Gastrocnemius medialis (tissue), 4 donors: ENCODE measurements at regions not wholly inside any gene's neighbourhood (a gene's known extent, or its start where the extent isn't known, plus 50 kb on each side); places are given as distances from the start of the nearest gene placed in this dataset.

Source experiments
- ATAC-seq, 2 donors: fragments of 150-250 bp; one replicate each; pipeline ENCODE4 v1.9.1; 2016
- DNase-seq, 2 donors: peaks; one replicate each; pipeline ENCODE4 v3.0.0-alpha.2; 2019
- H3K27ac ChIP-seq, 4 donors: fragments of 200-600 bp; sonication (generic); 1 replicate in 1 of 4; 2 replicates in 3 of 4; pipeline ENCODE4 v1.5.1; 2016 to 2018; ENCODE audit warnings: mild to moderate bottlenecking in 2 of 4, moderate library complexity in 1 of 4
- H3K27me3 ChIP-seq, 3 donors: fragments of 200-600 bp; sonication (generic) in 2 of 3; 1 replicate in 1 of 3; 2 replicates in 2 of 3; pipeline versions ENCODE4 v1.5.1 to v1.6.0; 2016 to 2019; ENCODE audit warnings: mild to moderate bottlenecking in 1 of 3, moderate library complexity in 1 of 3
- H3K36me3 ChIP-seq, 2 donors: fragments of 200-600 bp; sonication (generic) in 1 of 2; one replicate each; pipeline ENCODE4 v1.5.1; 2017 to 2018
- H3K4me1 ChIP-seq, 2 donors: fragments of 200-600 bp; sonication (generic) in 1 of 2; one replicate each; pipeline ENCODE4 v1.5.1; 2016 to 2017; ENCODE audit warnings: mild to moderate bottlenecking in 2 of 2
- H3K4me3 ChIP-seq, 4 donors: fragments of 200-600 bp; sonication (generic) in 3 of 4; 1 replicate in 1 of 4; 2 replicates in 3 of 4; pipeline ENCODE4 v1.5.1; 2016 to 2019; ENCODE audit warnings: mild to moderate bottlenecking in 2 of 4
- H3K9me3 ChIP-seq, 3 donors: fragments of 200-600 bp; sonication (generic) in 2 of 3; 1 replicate in 1 of 3; 2 replicates in 2 of 3; pipeline ENCODE4 v1.5.1; 2016 to 2019
- POLR2A ChIP-seq, 2 donors: fragments of 450-650 bp; IDR thresholded peaks; one replicate each; pipeline ENCODE4 v1.6.1; 2017; ENCODE audit warnings: antibody characterized with exemption in 2 of 2, mild to moderate bottlenecking in 2 of 2, moderate library complexity in 2 of 2
- in situ Hi-C, 4 donors: fragments of 200-750 bp; cut with MboI; loops; one replicate each; pipeline versions ENCODE4 v1.15.0 to v1.8.0; 2017; ENCODE audit warnings: low sequenced_read_pairs in 4 of 4
- intact Hi-C: fragments of 100-400 bp; cut with DNase I; formaldehyde crosslinking; loops from one replicate; pipeline ENCODE4 v1.15.1; 2023; ENCODE audit warnings: low total_unique reads
- TF ChIP-seq, protein P1 (sequence below), 5 experiments: fragments of 450-650 bp in 3 of 5; fragments of 200-600 bp in 2 of 5; sonication (generic) in 2 of 5; IDR thresholded peaks in 4 of 5; conservative IDR thresholded peaks in 1 of 5; 1 replicate in 4 of 5; 2 replicates in 1 of 5; pipeline ENCODE4 v1.5.1; 2016 to 2019; ENCODE audit warnings: antibody characterized with exemption in 5 of 5, mild to moderate bottlenecking in 3 of 5, moderate library complexity in 3 of 5

DNA sequence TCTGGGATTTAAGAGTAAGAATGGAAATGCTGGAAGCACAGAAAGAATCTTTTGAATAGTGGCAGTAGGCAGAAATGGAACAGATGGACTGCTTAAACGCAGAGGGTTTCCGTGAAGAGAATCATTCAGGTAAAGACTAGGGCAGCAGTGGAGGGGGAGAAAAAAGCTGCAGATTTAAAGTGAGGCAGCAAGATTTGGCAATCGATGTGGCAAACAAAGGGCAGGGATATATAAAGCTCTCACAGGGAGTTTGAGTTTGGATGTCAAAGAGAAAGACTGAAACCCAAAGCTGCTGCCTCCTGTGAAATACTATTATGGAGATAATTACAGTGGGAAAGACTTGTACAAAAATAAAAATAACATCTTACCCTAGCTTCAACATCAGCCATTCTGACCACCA lies 384.0 kb downstream of the CENPC start:
- TF ChIP-seq, protein P1, sequence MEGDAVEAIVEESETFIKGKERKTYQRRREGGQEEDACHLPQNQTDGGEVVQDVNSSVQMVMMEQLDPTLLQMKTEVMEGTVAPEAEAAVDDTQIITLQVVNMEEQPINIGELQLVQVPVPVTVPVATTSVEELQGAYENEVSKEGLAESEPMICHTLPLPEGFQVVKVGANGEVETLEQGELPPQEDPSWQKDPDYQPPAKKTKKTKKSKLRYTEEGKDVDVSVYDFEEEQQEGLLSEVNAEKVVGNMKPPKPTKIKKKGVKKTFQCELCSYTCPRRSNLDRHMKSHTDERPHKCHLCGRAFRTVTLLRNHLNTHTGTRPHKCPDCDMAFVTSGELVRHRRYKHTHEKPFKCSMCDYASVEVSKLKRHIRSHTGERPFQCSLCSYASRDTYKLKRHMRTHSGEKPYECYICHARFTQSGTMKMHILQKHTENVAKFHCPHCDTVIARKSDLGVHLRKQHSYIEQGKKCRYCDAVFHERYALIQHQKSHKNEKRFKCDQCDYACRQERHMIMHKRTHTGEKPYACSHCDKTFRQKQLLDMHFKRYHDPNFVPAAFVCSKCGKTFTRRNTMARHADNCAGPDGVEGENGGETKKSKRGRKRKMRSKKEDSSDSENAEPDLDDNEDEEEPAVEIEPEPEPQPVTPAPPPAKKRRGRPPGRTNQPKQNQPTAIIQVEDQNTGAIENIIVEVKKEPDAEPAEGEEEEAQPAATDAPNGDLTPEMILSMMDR (IDR thresholded peaks at IDR 0.05 in 4 of 5, conservative IDR thresholded peaks at IDR 0.05 in 1 of 5), result no peak
- no peak for TF ChIP-seq POLR2A (IDR thresholded peaks at IDR 0.05)
- in situ Hi-C loops (no loop called here), intact Hi-C loops (no loop called here)
- H3K9me3 ChIP-seq, result no peaks in the 10 kb centered on the region
- no peaks in the 10 kb centered on the region for H3K27me3 ChIP-seq
- H3K27ac ChIP-seq, result no peak overlapping the region
- no peaks in the 10 kb centered on the region for H3K4me1 ChIP-seq
- H3K4me3 ChIP-seq, result no peak overlapping the region
- ATAC-seq (no peak), DNase-seq (no peak)
- H3K36me3 ChIP-seq, result no peaks in the 10 kb centered on the region

DNA sequence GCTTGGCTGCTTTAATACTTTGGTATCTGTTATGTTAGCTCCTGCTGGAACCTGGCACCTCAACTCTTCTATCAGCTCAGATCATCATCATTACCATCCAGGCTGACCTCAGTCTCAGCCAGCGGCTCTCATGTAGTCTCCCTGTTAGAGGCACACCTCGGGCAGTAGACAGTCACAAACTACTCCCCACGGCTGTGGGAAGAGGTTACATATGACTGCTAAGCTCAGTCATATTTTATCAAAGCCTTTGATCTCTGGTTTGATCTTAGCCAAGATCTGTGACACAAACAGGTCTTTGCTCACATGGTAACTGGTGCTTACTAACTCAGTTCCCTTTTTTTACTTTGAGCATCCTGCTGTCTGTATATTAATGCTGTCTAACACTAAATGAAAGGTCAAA lies 384.9 kb downstream of the CENPC start:
- H3K4me3 ChIP-seq, result no peak overlapping the region
- no peak for TF ChIP-seq POLR2A (IDR thresholded peaks at IDR 0.05)
- TF ChIP-seq, protein P1 (IDR thresholded peaks at IDR 0.05 in 4 of 5, conservative IDR thresholded peaks at IDR 0.05 in 1 of 5), result no peak
- no peak overlapping the region for H3K27ac ChIP-seq
- H3K36me3 ChIP-seq, result no peaks in the 10 kb centered on the region
- H3K4me1 ChIP-seq, result no peaks in the 10 kb centered on the region
- H3K27me3 ChIP-seq, result no peaks in the 10 kb centered on the region
- in situ Hi-C loops (no loop called here), intact Hi-C loops (no loop called here)
- H3K9me3 ChIP-seq, result no peaks in the 10 kb centered on the region
- ATAC-seq (no peak), DNase-seq (no peak)

DNA sequence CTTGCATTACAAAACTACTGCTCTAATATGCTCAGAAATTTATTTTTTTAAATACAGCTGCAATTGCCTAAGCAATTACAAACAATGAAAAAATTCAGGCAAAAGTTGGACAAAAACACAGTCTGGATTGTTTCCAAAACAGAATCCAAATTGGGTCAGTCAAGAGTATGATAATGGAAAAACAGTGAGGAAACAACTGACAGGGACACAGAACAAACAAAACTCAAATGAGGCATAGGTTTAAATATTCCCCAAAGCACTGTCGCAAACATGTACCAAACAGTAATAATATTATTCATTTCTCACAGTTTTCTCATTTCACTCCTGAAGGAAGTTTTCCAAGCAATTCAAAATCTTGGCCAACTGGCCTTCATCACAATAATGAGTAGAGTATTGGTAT lies 386.6 kb downstream of the CENPC start:
- H3K4me3 ChIP-seq, result no peak overlapping the region
- H3K36me3 ChIP-seq, result no peaks in the 10 kb centered on the region
- TF ChIP-seq, protein P1 (IDR thresholded peaks at IDR 0.05 in 4 of 5, conservative IDR thresholded peaks at IDR 0.05 in 1 of 5), result no peak
- TF ChIP-seq POLR2A (IDR thresholded peaks at IDR 0.05), result no peak
- H3K4me1 ChIP-seq, result no peaks in the 10 kb centered on the region
- no peak overlapping the region for H3K27ac ChIP-seq
- DNase-seq (no peak), ATAC-seq (peak in 1 of 2 donors; percentile 45)
- no peaks in the 10 kb centered on the region for H3K27me3 ChIP-seq
- H3K9me3 ChIP-seq, result no peaks in the 10 kb centered on the region
- intact Hi-C loops (no loop called here), in situ Hi-C loops (no loop called here)

DNA sequence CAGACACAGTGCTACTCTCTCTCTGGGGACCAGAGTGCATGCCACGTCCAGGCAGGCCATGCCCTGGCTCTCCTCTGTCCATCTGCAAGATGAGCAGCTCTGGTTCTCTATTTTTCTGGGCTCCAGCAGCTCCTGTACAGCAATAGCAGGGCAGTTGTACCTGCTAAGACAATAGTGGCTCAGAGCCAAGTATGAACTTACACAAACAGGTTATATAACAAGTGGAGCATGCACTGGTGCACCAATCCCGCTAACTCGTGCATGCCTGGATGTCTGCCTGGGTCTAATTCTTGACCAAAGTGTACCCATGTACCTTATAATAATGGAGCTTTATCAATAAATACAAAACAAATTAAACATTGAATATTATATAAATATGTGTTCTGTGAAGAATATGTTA lies 392.3 kb downstream of the CENPC start:
- no peak overlapping the region for H3K4me3 ChIP-seq
- H3K4me1 ChIP-seq, result no peaks in the 10 kb centered on the region
- intact Hi-C loops (no loop called here), in situ Hi-C loops (no loop called here)
- DNase-seq, result no peak
- no peak for TF ChIP-seq POLR2A (IDR thresholded peaks at IDR 0.05)
- TF ChIP-seq, protein P1 (IDR thresholded peaks at IDR 0.05 in 4 of 5, conservative IDR thresholded peaks at IDR 0.05 in 1 of 5), result no peak
- H3K36me3 ChIP-seq, result no peaks in the 10 kb centered on the region
- H3K27me3 ChIP-seq, result no peaks in the 10 kb centered on the region
- H3K27ac ChIP-seq, result no peak overlapping the region
- H3K9me3 ChIP-seq, result no peaks in the 10 kb centered on the region
- ATAC-seq, result no peak
